LNCaP clone FGC (cell line): ENCODE measurements at regions not wholly inside any gene's neighbourhood (a gene's known extent, or its start where the extent isn't known, plus 50 kb on each side); places are given as distances from the start of the nearest gene placed in this dataset.

Source experiments
- DNase-seq: peaks from one replicate; pipeline ENCODE4 v3.0.0-alpha.2; 2011; ENCODE audit warnings: low read depth
- H3K4me3 ChIP-seq: 2 replicates; pipeline ENCODE4 v1.5.1; 2011; ENCODE audit warnings: mild to moderate bottlenecking, low read depth, low read length, control low read depth
- CTCF ChIP-seq: IDR thresholded peaks from 2 replicates; pipeline ENCODE4 v1.5.1; 2012; ENCODE audit warnings: mild to moderate bottlenecking; ENCODE audit not compliant: control insufficient read depth, insufficient read depth; ENCODE audit errors: extremely low read depth

GRCh38 chr14:30143627-30144026 lies 216.0 kb upstream of the PRKD1 start:
- H3K4me3 ChIP-seq, result peak overlapping the region; percentile 33; the same call in 1 of the 2 replicates
- peak; percentile 65 for DNase-seq
- no peak for TF ChIP-seq CTCF

DNA sequence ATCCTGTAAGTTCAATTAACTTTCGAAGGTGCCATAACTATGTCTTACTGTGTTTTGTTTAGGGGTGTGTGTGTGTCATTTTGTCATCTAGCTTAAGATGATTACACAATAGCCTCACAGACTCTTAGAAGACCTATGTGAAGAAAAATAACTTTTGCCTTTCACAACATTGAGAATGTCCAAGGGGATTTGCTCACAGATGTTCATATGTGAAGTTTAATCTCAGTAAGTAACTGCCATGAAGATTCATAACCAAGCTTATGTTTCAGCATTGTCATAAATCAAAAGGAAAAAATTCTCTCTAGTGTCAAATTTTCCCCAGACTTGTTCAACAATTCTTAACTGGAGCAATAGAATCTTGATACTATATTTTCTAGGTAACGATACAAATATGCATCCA lies 226.1 kb upstream of the PRKD1 start:
- H3K4me3 ChIP-seq, result no peak overlapping the region
- DNase-seq, result no peak
- TF ChIP-seq CTCF, result no peak

- no peak overlapping the region for H3K4me3 ChIP-seq
- no peak for DNase-seq
- TF ChIP-seq CTCF, result no peak
Measured at GRCh38 chr14:30156571-30156970, 228.9 kb upstream of the PRKD1 start.

GRCh38 chr14:30158299-30158698 lies 230.7 kb upstream of the PRKD1 start:
- TF ChIP-seq CTCF, result no peak
- no peak for DNase-seq
- no peak overlapping the region for H3K4me3 ChIP-seq

DNA sequence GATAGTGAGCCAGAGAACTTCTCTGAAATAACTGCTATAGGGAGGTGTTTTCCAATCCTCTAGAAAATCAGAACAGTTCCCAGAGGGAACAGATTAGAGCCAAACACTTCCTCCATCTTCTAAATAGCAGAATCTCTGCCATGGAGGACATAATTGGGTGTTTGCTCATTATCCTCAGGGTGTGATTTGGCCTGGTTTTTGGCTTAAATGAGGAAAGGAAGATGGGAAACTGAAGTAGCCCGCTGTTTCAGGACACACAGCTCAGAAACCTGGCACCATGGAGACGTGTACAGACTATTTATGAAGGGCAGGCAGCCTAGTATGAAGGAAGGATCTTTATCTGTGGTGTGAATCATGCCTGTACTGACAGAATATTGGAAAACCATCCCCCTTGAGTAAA lies 231.7 kb upstream of the PRKD1 start:
- TF ChIP-seq CTCF, result no peak
- H3K4me3 ChIP-seq, result no peak overlapping the region
- DNase-seq, result no peak

GRCh38 chr14:30160608-30161007 lies 233.0 kb upstream of the PRKD1 start:
- no peak overlapping the region for H3K4me3 ChIP-seq
- no peak for DNase-seq
- no peak for TF ChIP-seq CTCF

GRCh38 chr14:30162066-30162465 lies 234.4 kb upstream of the PRKD1 start:
- DNase-seq, result no peak
- TF ChIP-seq CTCF, result no peak

More at GRCh38 chr14:30162066-30162465, 234.4 kb upstream of the PRKD1 start:
- no peak overlapping the region for H3K4me3 ChIP-seq
